IMR-90 (cell line): ENCODE measurements at regions not wholly inside any gene's neighbourhood (a gene's known extent, or its start where the extent isn't known, plus 50 kb on each side); places are given as distances from the start of the nearest gene placed in this dataset.

Experiments used
- BHLHE40 ChIP-seq: fragments of 150-350 bp; IDR thresholded peaks from 2 replicates; pipeline ENCODE4 v1.6.1; 2016; ENCODE audit warnings: mild to moderate bottlenecking, low read depth, low read length
- CEBPB ChIP-seq: IDR thresholded peaks from 2 replicates; pipeline ENCODE4 v1.6.1; 2012; ENCODE audit warnings: low read depth, low read length, improper control_type of control experiment
- CHD1 ChIP-seq: IDR thresholded peaks from 2 replicates; pipeline ENCODE4 v1.6.1; 2012; ENCODE audit warnings: low read depth, low read length, improper control_type of control experiment
- CTCF ChIP-seq: conservative IDR thresholded peaks from 2 replicates; pipeline ENCODE4 v1.5.1; 2012; ENCODE audit warnings: mild to moderate bottlenecking, low read depth, low read length, improper control_type of control experiment
- ELK1 ChIP-seq: fragments of 150-350 bp; IDR thresholded peaks from 2 replicates; pipeline ENCODE4 v1.6.1; 2016; ENCODE audit warnings: low read depth, mild to moderate bottlenecking, low read length, moderate library complexity, borderline replicate concordance
- MAFK ChIP-seq: IDR thresholded peaks from 2 replicates; pipeline ENCODE4 v1.6.1; 2012; ENCODE audit warnings: low read depth, low read length, improper control_type of control experiment
- POLR2A ChIP-seq: IDR thresholded peaks from 2 replicates; pipeline ENCODE4 v1.6.1; 2012; ENCODE audit warnings: mild to moderate bottlenecking, low read depth, low read length
- RAD21 ChIP-seq: IDR thresholded peaks from 2 replicates; pipeline ENCODE4 v1.6.1; 2012; ENCODE audit warnings: low read length, improper control_type of control experiment
- RCOR1 ChIP-seq: IDR thresholded peaks from 2 replicates; pipeline ENCODE4 v1.6.1; 2012; ENCODE audit warnings: mild to moderate bottlenecking, low read length, improper control_type of control experiment; ENCODE audit not compliant: insufficient replicate concordance
- RFX5 ChIP-seq: IDR thresholded peaks from 2 replicates; pipeline ENCODE4 v1.8.0; 2012; ENCODE audit warnings: low read depth, mild to moderate bottlenecking, low read length, moderate library complexity
- SMC3 ChIP-seq: fragments of 150-350 bp; IDR thresholded peaks from 2 replicates; pipeline ENCODE4 v1.6.1; 2016; ENCODE audit warnings: low read depth, mild to moderate bottlenecking, antibody characterized with exemption, low read length, moderate library complexity
- USF2 ChIP-seq: fragments of 150-350 bp; IDR thresholded peaks from 2 replicates; pipeline ENCODE4 v1.6.1; 2017; ENCODE audit warnings: mild to moderate bottlenecking, antibody characterized with exemption, low read length, low read depth

- no peak for TF ChIP-seq CTCF
- no peak for TF ChIP-seq USF2
- TF ChIP-seq POLR2A: no peak
- no peak for TF ChIP-seq CEBPB
- TF ChIP-seq RCOR1: no peak
- TF ChIP-seq MAFK: no peak
- no peak for TF ChIP-seq BHLHE40
- no peak for TF ChIP-seq ELK1
- no peak for TF ChIP-seq RFX5
- no peak for TF ChIP-seq CHD1
- no peak for TF ChIP-seq RAD21
- TF ChIP-seq SMC3: no peak
These were observed 248.3 kb downstream of the EN1 start for GRCh38 chr2:118599141-118599540.
